ENCODE measurements at regions not wholly inside any gene's neighbourhood (a gene's known extent, or its start where the extent isn't known, plus 50 kb on each side); places are given as distances from the start of the nearest gene placed in this dataset.

- no peak for TF ChIP-seq POLR2AphosphoS5 (IDR thresholded peaks at IDR 0.05; ENCODE audit: insufficient read depth in 1 of 2, low read depth in 1 of 2)
- no peak for TF ChIP-seq CTCF (IDR thresholded peaks at IDR 0.05)
- TF ChIP-seq POLR2A (IDR thresholded peaks at IDR 0.05): no peak
Measured at GRCh38 chr6:37101991-37102298, 68.0 kb upstream of the PIM1 start.

All from vagina (tissue), 2 donors.